Liver (tissue), 3 donors: ENCODE measurements at regions not wholly inside any gene's neighbourhood (a gene's known extent, or its start where the extent isn't known, plus 50 kb on each side); places are given as distances from the start of the nearest gene placed in this dataset.

ENCODE experiments used
- CTCF ChIP-seq: fragments of 150-350 bp; IDR thresholded peaks from 2 replicates; pipeline ENCODE4 v1.5.1; 2017; ENCODE audit warnings: improper control_type of control experiment, low read depth, low read length; ENCODE audit not compliant: missing input control
- EGR1 ChIP-seq, 2 donors: IDR thresholded peaks; 2 replicates each; pipeline ENCODE4 v1.6.1; 2016 to 2018; ENCODE audit warnings: antibody characterized with exemption in 2 of 2, low read depth in 2 of 2
- FOXA1 ChIP-seq: IDR thresholded peaks from 2 replicates; pipeline ENCODE4 v1.6.1; 2016; ENCODE audit warnings: antibody characterized with exemption
- GABPA ChIP-seq, 2 donors: IDR thresholded peaks in 1 of 2; conservative IDR thresholded peaks in 1 of 2; 2 replicates each; pipeline ENCODE4 v1.6.1; 2016; ENCODE audit warnings: antibody characterized with exemption in 2 of 2, mild to moderate bottlenecking in 1 of 2, moderate library complexity in 1 of 2
- MAX ChIP-seq: IDR thresholded peaks from 2 replicates; pipeline ENCODE4 v1.6.1; 2016; ENCODE audit warnings: antibody characterized with exemption
- RAD21 ChIP-seq, 2 donors: IDR thresholded peaks; 2 replicates each; pipeline ENCODE4 v1.6.1; 2016; ENCODE audit warnings: antibody characterized with exemption in 2 of 2, mild to moderate bottlenecking in 2 of 2
- REST ChIP-seq: IDR thresholded peaks from 2 replicates; pipeline ENCODE4 v1.6.1; 2016; ENCODE audit warnings: antibody characterized with exemption, mild to moderate bottlenecking
- RXRA ChIP-seq, 2 donors: IDR thresholded peaks; 2 replicates each; pipeline ENCODE4 v1.6.1; 2017 to 2018; ENCODE audit warnings: antibody characterized with exemption in 2 of 2, mild to moderate bottlenecking in 1 of 2
- SP1 ChIP-seq: IDR thresholded peaks from 2 replicates; pipeline ENCODE4 v1.6.1; 2018; ENCODE audit warnings: antibody characterized with exemption, mild to moderate bottlenecking
- TAF1 ChIP-seq: conservative IDR thresholded peaks from 2 replicates; pipeline ENCODE4 v1.6.1; 2016; ENCODE audit warnings: antibody characterized with exemption, mild to moderate bottlenecking
- YY1 ChIP-seq: IDR thresholded peaks from 2 replicates; pipeline ENCODE4 v1.6.1; 2016; ENCODE audit warnings: antibody characterized with exemption, mild to moderate bottlenecking
- donor health status: healthy.
- donor health status: healthy.

DNA sequence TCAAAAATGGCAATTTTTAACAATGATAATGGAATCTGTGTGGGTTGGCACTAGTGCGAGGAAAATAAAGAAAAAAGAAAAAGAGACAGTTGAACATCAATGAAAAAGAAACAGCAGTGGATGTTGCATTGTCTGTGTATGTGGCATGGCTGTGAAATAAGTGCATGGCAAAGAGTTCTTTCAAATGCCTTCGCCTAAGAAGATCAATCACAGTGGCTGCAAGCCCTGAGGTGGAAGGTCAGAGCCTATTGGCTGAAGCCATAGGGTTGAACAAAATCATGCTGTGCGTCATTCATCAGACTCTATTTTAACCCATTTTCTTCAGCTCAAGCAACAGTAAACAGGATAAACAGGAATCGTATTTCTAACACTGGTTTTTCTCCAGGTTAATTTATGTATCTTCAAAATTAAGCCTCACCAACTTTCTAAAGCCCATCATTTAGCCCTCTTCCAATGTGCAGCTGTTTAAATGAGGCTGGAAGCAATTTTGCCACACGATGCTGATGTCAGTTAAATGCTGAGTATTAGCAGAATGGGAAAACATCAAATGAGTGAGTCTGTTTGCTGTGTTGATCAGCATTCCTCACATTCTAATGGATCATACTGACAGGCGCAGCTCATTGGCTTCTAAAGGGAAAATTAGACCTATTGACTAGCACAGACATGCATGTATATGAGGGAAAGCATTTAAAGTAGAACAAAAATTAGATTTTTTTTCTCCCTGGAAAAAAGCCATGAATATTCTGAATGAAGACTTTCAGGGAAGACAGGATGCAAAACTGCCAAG lies 955.9 kb upstream of the EYS start:
- TF ChIP-seq TAF1 (no peak), CTCF (no peak), YY1 (no peak), SP1 (no peak), MAX (no peak), RXRA (IDR thresholded peaks at IDR 0.05) (no peak), EGR1 (IDR thresholded peaks at IDR 0.05; ENCODE audit: low read depth in 2 of 2) (no peak), REST (no peak), GABPA (IDR thresholded peaks at IDR 0.05 in 1 of 2, conservative IDR thresholded peaks at IDR 0.05 in 1 of 2) (no peak), RAD21 (IDR thresholded peaks at IDR 0.05) (no peak), FOXA1 (no peak)
